RCC 7860 (cell line): ENCODE measurements at regions not wholly inside any gene's neighbourhood (a gene's known extent, or its start where the extent isn't known, plus 50 kb on each side); places are given as distances from the start of the nearest gene placed in this dataset.

ENCODE experiments used
- DNase-seq: peaks from one replicate; pipeline ENCODE4 v3.0.0-alpha.2; 2015; ENCODE audit warnings: low spot score
- FAIRE-seq: peaks from 2 replicates; lab custom pipeline; 2012; peaks lifted over from hg19 to GRCh38; lab: Jason Lieb, UNC

- DNase-seq (no peak), FAIRE-seq (no peak)
Measured at GRCh38 chr22:44616882-44617655, 84.9 kb upstream of the PRR5 start.

- DNase-seq (no peak), FAIRE-seq (no peak)
Measured at GRCh38 chr22:44616461-44616860, 85.5 kb upstream of the PRR5 start.

- no peak for DNase-seq
- no peak for FAIRE-seq
Measured at GRCh38 chr22:44615602-44616180, 86.3 kb upstream of the PRR5 start.

GRCh38 chr22:44615146-44615545 lies 86.9 kb upstream of the PRR5 start:
- DNase-seq = no peak
- no peak for FAIRE-seq

GRCh38 chr22:44613196-44613595 lies 88.8 kb upstream of the PRR5 start:
- no peak for DNase-seq
- FAIRE-seq = no peak

- no peak for DNase-seq
Measured at GRCh38 chr22:44611880-44612496, 90.0 kb upstream of the PRR5 start.

GRCh38 chr22:44610071-44610470 lies 91.9 kb upstream of the PRR5 start:
- FAIRE-seq (no peak), DNase-seq (no peak)

More at GRCh38 chr22:44611880-44612496, 90.0 kb upstream of the PRR5 start:
- FAIRE-seq = no peak

- FAIRE-seq (no peak), DNase-seq (no peak)
Measured at GRCh38 chr22:44609400-44609988, 92.5 kb upstream of the PRR5 start.

- DNase-seq (no peak), FAIRE-seq (no peak)
Measured at GRCh38 chr22:44608597-44609399, 93.2 kb upstream of the PRR5 start.

GRCh38 chr22:44606126-44606525 lies 95.9 kb upstream of the PRR5 start:
- FAIRE-seq (no peak), DNase-seq (no peak)

GRCh38 chr22:44605486-44605885 lies 96.5 kb upstream of the PRR5 start:
- no peak for FAIRE-seq
- no peak for DNase-seq

- DNase-seq (no peak), FAIRE-seq (no peak)
Measured at GRCh38 chr22:44604991-44605390, 97.0 kb upstream of the PRR5 start.

- no peak for DNase-seq
- FAIRE-seq = no peak
Measured at GRCh38 chr22:44604455-44604854, 97.5 kb upstream of the PRR5 start.

GRCh38 chr22:44603767-44604166 lies 98.2 kb upstream of the PRR5 start:
- no peak for DNase-seq
- FAIRE-seq = no peak

GRCh38 chr22:44601725-44602124 lies 100.3 kb upstream of the PRR5 start:
- DNase-seq (no peak), FAIRE-seq (no peak)

GRCh38 chr22:44601189-44601588 lies 100.8 kb upstream of the PRR5 start:
- FAIRE-seq (no peak), DNase-seq (no peak)

GRCh38 chr22:44600207-44600785 lies 101.7 kb upstream of the PRR5 start:
- DNase-seq = no peak
- no peak for FAIRE-seq

GRCh38 chr22:44599500-44600140 lies 101.6 kb upstream of the RTL6 start:
- DNase-seq (no peak), FAIRE-seq (no peak)

- DNase-seq (no peak), FAIRE-seq (no peak)
Measured at GRCh38 chr22:44599084-44599483, 101.1 kb upstream of the RTL6 start.

GRCh38 chr22:44597616-44598015 lies 99.6 kb upstream of the RTL6 start:
- DNase-seq (no peak), FAIRE-seq (no peak)
